Endothelial cell of umbilical vein (primary cell): ENCODE measurements at regions not wholly inside any gene's neighbourhood (a gene's known extent, or its start where the extent isn't known, plus 50 kb on each side); places are given as distances from the start of the nearest gene placed in this dataset.

ENCODE experiments used
- CTCF ChIP-seq, 2 donors: IDR thresholded peaks; 1 replicate in 1 of 2; 2 replicates in 1 of 2; pipeline ENCODE4 v1.5.1; 2011; ENCODE audit warnings: low read length in 2 of 2, mild to moderate bottlenecking in 2 of 2, moderate library complexity in 2 of 2, control low read depth in 1 of 2, inconsistent platforms in 1 of 2, low read depth in 1 of 2; ENCODE audit not compliant: insufficient read depth in 1 of 2; ENCODE audit errors: extremely low read depth in 1 of 2
- EZH2 ChIP-seq: IDR thresholded peaks from 2 replicates; pipeline ENCODE4 v1.6.1; 2012; ENCODE audit warnings: borderline replicate concordance, low read depth, mild to moderate bottlenecking, moderate library complexity, low read length, inconsistent platforms; ENCODE audit not compliant: severe bottlenecking
- FOS ChIP-seq: IDR thresholded peaks from 2 replicates; pipeline ENCODE4 v1.6.1; 2011; ENCODE audit warnings: mild to moderate bottlenecking, low read length, moderate library complexity, borderline replicate concordance; ENCODE audit not compliant: insufficient read depth
- JUN ChIP-seq: IDR thresholded peaks from 2 replicates; pipeline ENCODE4 v1.6.1; 2011; ENCODE audit warnings: borderline replicate concordance, low read depth; ENCODE audit not compliant: insufficient read length, insufficient read depth
- MYC ChIP-seq: IDR thresholded peaks from one replicate; pipeline ENCODE4 v1.6.1; 2011; ENCODE audit warnings: mild to moderate bottlenecking, low read depth, low read length
- POLR2A ChIP-seq: IDR thresholded peaks from 2 replicates; pipeline ENCODE4 v1.6.1; 2012; ENCODE audit warnings: low read depth, mild to moderate bottlenecking, control low read depth, low read length
- POLR2AphosphoS5 ChIP-seq: IDR thresholded peaks from 2 replicates; pipeline ENCODE4 v1.6.1; 2012; ENCODE audit warnings: low read depth, mild to moderate bottlenecking, control low read depth, low read length, moderate library complexity; ENCODE audit not compliant: insufficient read depth
- TF ChIP-seq, protein P1 (sequence below): IDR thresholded peaks from 2 replicates; pipeline ENCODE4 v1.6.1; 2011; ENCODE audit not compliant: insufficient read depth, insufficient read length

DNA sequence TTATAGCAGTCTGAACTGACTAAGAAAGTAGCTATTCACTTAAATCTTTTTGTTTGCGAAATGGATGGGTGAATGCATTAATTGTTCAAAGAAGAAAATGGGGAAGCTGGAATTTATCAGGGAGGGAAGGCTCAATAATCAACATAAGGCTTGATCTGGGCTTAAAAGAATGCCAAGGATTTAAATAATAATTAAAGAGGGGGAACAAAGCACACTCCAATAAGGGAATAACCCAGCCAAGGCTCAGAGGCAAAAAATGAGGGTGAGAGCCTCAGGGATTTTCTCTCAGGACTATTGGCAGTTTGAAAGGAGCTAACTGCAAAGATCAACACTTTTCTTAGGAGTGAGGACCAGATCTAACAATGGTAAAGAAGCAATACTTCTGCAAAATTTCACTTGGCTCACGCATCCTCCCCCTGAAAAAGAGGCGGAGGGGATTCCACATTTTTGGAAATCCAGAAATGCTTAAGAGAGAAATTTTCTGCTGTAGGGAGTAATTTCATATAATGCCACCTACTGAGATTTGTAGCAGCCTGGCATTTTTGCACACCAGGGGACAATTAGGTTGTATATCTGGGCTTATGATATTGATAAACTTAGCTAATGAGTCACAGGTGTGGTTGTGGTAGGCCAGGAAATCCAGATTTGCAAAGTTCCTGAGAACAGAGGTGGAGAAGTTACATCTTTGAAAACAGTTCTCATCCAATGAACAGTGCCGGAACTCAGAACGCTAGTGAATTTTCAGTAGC is 405.1 kb downstream of the TUSC7 start:
- no peak for TF ChIP-seq POLR2A
- no peak for TF ChIP-seq CTCF (IDR thresholded peaks at IDR 0.05; ENCODE audit: extremely low read depth in 1 of 2, insufficient read depth in 1 of 2, low read depth in 1 of 2, low read length in 2 of 2)
- TF ChIP-seq POLR2AphosphoS5, result no peak
- TF ChIP-seq EZH2, result no peak
- TF ChIP-seq, protein P1, sequence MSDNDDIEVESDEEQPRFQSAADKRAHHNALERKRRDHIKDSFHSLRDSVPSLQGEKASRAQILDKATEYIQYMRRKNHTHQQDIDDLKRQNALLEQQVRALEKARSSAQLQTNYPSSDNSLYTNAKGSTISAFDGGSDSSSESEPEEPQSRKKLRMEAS, result no peak
- no peak for TF ChIP-seq JUN
- no peak for TF ChIP-seq MYC
- no peak for TF ChIP-seq FOS
